ENCODE measurements at regions not wholly inside any gene's neighbourhood (a gene's known extent, or its start where the extent isn't known, plus 50 kb on each side); places are given as distances from the start of the nearest gene placed in this dataset. TPM values are rescaled to one million over a fixed set of nuclear protein-coding genes. Genes with fewer than 3 reads are reported as not detected.

DNA sequence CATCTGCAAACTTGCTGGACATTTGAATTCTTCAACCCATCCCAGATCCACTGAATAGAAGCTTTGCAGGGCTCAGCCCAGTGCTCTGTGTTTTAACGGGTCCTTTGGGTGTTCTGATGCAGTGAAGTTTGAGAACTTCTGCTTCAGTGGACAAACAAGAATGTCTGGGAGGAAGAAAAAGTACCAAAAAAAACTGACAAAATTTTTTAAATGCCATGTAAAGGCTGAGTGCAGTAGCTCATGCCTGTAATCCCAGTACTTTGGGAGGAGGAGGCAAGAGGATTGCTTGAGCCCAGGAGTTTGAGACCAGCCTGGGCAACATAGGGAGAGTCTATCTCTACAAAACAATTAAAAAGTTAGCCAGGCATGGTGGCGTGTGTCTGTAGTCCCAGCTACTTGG lies 51.8 kb upstream of the FRMD4A start:
- WGBS, 2 donors: 54 to 75% methylated on average over 2 of the region's 2 CpGs
- no peak for ATAC-seq

DNA sequence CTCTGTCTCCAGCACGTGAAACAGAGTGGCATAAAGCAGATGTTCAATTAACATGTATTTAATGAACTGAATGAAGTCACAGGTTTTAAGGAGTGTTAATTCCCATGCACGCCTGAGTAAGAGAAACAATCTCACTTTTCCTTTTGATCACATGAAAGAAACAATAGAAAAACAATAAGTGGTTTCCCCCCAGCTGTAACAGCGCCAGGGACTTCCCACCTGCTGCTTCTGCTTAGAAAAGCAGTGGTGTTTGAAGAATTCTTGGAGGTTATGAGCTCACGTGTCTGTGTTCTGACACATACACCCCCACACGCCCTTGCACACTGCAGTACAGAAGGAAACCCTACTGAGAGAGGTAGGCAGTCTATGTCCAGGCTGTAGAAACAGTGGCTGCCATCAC lies 51.3 kb upstream of the FRMD4A start:
- no peak for TF ChIP-seq POLR2A (IDR thresholded peaks at IDR 0.05)
- TF ChIP-seq, protein P1, sequence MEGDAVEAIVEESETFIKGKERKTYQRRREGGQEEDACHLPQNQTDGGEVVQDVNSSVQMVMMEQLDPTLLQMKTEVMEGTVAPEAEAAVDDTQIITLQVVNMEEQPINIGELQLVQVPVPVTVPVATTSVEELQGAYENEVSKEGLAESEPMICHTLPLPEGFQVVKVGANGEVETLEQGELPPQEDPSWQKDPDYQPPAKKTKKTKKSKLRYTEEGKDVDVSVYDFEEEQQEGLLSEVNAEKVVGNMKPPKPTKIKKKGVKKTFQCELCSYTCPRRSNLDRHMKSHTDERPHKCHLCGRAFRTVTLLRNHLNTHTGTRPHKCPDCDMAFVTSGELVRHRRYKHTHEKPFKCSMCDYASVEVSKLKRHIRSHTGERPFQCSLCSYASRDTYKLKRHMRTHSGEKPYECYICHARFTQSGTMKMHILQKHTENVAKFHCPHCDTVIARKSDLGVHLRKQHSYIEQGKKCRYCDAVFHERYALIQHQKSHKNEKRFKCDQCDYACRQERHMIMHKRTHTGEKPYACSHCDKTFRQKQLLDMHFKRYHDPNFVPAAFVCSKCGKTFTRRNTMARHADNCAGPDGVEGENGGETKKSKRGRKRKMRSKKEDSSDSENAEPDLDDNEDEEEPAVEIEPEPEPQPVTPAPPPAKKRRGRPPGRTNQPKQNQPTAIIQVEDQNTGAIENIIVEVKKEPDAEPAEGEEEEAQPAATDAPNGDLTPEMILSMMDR (IDR thresholded peaks at IDR 0.05): no peak

More for the DNA sequence above, 51.8 kb upstream of the FRMD4A start:
- no peak for TF ChIP-seq POLR2A (IDR thresholded peaks at IDR 0.05)
- TF ChIP-seq, protein P1 (IDR thresholded peaks at IDR 0.05): no peak
- DNase-seq: no peak
- H3K36me3 ChIP-seq (replicated peaks in 1 of 2; ENCODE audit: insufficient read depth in 1 of 2, low read depth in 2 of 2): no peaks in the 10 kb centered on the region
- no peaks in the 10 kb centered on the region for H3K9me3 ChIP-seq
- H3K27ac ChIP-seq: no peak overlapping the region
- H3K4me3 ChIP-seq: no peak overlapping the region
- peaks cover 43% of the 10 kb centered on the region for H3K4me1 ChIP-seq
- no peaks in the 10 kb centered on the region for H3K27me3 ChIP-seq
- intact Hi-C loops (cut with DNase I): no loop called here

DNA sequence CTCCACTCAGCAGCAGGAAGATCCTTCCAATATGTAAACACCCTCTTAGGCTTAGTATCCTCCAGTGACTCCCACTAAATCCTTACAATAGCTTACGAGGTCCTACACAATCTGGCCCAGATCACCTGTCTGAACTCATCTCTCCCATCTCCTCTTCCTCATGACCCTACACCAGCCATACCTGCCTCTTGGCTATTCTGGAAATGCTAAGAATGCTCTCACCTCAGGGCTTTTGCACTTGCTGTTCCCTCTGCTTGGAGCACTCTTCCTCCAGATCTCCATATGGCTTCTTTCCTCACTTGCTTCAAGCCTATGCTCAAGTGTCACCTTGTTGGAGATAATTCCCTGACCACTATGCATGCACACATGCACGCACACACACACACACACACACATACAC lies 50.8 kb upstream of the FRMD4A start:
- intact Hi-C loops (cut with DNase I): no loop called here
- no peaks in the 10 kb centered on the region for H3K27me3 ChIP-seq
- ATAC-seq: no peak
- WGBS, 2 donors: 77 to 79% methylated on average over 2 of the region's 2 CpGs
- H3K4me3 ChIP-seq: no peak overlapping the region
- H3K36me3 ChIP-seq (replicated peaks in 1 of 2; ENCODE audit: insufficient read depth in 1 of 2, low read depth in 2 of 2): no peaks in the 10 kb centered on the region
- no peaks in the 10 kb centered on the region for H3K9me3 ChIP-seq
- peaks cover 47% of the 10 kb centered on the region for H3K4me1 ChIP-seq
- TF ChIP-seq, protein P1 (IDR thresholded peaks at IDR 0.05): no peak
- no peak for TF ChIP-seq POLR2A (IDR thresholded peaks at IDR 0.05)
- H3K27ac ChIP-seq: peak overlapping the region in 3 of 4 donors; percentile 33 to 75 (median 54)
- no peak for DNase-seq

More for the DNA sequence above, 51.3 kb upstream of the FRMD4A start:
- Histone ChIP-seq H3K27me3 (no peaks in the 10 kb centered on the region), H3K36me3 (replicated peaks in 1 of 2; ENCODE audit: insufficient read depth in 1 of 2, low read depth in 2 of 2) (no peaks in the 10 kb centered on the region), H3K4me1 (peaks cover 47% of the 10 kb centered on the region), H3K4me3 (no peak overlapping the region), H3K9me3 (no peaks in the 10 kb centered on the region), H3K27ac (no peak overlapping the region)
- WGBS, 2 donors: 54 to 67% methylated on average over 5 of the region's 5 CpGs
- DNase-seq (no peak), ATAC-seq (no peak)
- intact Hi-C loops (cut with DNase I): no loop called here

DNA sequence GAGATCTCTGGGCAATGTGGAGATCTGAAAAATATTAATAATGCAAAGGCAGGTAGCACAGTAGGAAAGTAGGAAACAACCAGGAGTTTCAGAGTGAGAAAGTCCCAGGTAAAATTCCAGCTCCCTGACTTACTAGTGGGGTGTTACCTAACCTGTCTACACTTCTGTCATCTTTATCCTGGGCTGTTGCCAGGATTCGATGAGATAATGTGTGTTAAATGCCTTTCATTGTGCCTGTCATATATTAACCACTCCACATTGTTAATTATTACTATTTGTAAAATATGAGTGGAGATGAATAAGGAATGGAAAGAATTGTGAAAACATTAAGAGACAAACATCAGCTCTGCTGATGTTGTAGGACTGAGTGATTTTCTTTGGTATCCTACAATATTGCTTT lies 50.0 kb upstream of the FRMD4A start:
- peak; percentile 86 for ATAC-seq
- Histone ChIP-seq H3K27me3 (no peaks in the 10 kb centered on the region), H3K27ac (peak overlapping the region in 3 of 4 donors; percentile 33 to 75 (median 54)), H3K4me1 (peaks cover 47% of the 10 kb centered on the region), H3K36me3 (replicated peaks in 1 of 2; ENCODE audit: insufficient read depth in 1 of 2, low read depth in 2 of 2) (no peaks in the 10 kb centered on the region), H3K9me3 (no peaks in the 10 kb centered on the region), H3K4me3 (no peak overlapping the region)
- intact Hi-C loops (cut with DNase I): no loop called here
- no peak for TF ChIP-seq POLR2A (IDR thresholded peaks at IDR 0.05)
- TF ChIP-seq, protein P1 (IDR thresholded peaks at IDR 0.05): no peak
- WGBS, 2 donors: 4 to 17% methylated on average over 1 of the region's 1 CpG
- peak; percentile 44 to 80 (median 54) for DNase-seq

MicroRNAs encoded in the stretch of these regions (microRNA counts, 767-probe panel; counts per million panel counts)
- microRNA hsa-miR-1265: 0 to 736 counts per million in 2 donors

Small RNAs in the stretch of these regions (microRNA-seq; reads per million reads assigned to microRNA genes)
- gene MIR1265 (ENCODE audit: borderline number of aligned reads in 2 of 2, borderline replicate concordance in 2 of 2) (0 to 1.3 reads per million in 2 donors), gene MIR4293 (ENCODE audit: borderline number of aligned reads in 2 of 2, borderline replicate concordance in 2 of 2) (0 reads per million in 2 donors)

Small RNAs in the stretch of these regions (small RNA-seq; reads per million reads assigned to genes)
- gene MIR1265: not detected
- gene MIR4293: not detected

Data from body of pancreas (tissue), 4 donors.